Testis (tissue), 2 donors: ENCODE measurements at regions not wholly inside any gene's neighbourhood (a gene's known extent, or its start where the extent isn't known, plus 50 kb on each side); places are given as distances from the start of the nearest gene placed in this dataset.

Source experiments
- CTCF ChIP-seq, 3 experiments: fragments of 450-650 bp in 2 of 3; fragments of 200-600 bp in 1 of 3; sonication (generic) in 1 of 3; IDR thresholded peaks; one replicate each; pipeline ENCODE4 v1.5.1; 2016 to 2019; ENCODE audit warnings: antibody characterized with exemption in 3 of 3, mild to moderate bottlenecking in 2 of 3, moderate library complexity in 1 of 3
- POLR2A ChIP-seq: fragments of 450-650 bp; IDR thresholded peaks from one replicate; pipeline ENCODE4 v1.6.1; 2017; ENCODE audit warnings: antibody characterized with exemption, mild to moderate bottlenecking, moderate library complexity

DNA sequence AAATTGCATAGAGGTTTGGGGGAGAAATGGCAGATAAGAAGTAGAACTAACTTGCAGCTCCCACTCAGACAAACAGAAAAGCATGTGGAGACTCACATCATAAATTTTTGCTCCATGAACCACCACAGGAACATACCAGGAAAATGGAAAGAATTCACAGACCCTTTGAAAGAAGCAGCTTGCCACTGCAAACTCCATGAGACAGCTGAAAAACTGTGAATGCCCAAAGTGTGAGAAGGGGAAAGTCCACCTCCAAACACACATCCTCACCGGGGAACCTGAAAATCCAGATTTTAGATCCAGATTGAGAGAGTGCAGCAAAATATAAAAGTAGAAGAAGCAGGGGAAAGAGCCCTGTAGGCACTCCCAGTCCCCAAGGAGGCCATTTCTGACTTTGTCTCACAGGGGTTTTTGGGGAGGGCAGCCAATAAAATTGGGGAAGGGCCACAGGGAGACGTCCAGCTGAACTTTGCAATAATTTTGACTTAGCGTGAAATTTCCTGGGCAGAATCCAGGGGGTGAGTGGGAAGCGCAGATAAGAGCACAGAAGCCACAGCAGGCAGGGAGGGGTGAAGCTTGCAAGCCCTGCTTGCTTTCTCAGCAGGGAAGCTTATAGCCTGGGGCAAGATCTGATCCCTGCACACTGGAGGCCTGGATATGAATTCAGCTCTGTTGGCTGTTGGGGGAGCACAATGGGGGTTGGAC, 183.4 kb upstream of the UBE2E2 start:
- TF ChIP-seq CTCF (IDR thresholded peaks at IDR 0.05) (no peak), POLR2A (no peak)
